Vagina (tissue), 2 donors: ENCODE measurements at regions not wholly inside any gene's neighbourhood (a gene's known extent, or its start where the extent isn't known, plus 50 kb on each side); places are given as distances from the start of the nearest gene placed in this dataset.
A peak's percentile ranks its signal among the peaks of the same experiment; 100 is the strongest.

Source experiments
- DNase-seq, 2 donors: peaks; one replicate each; pipeline ENCODE4 v3.0.0-alpha.2; 2017; ENCODE audit errors: extremely low spot score in 2 of 2
- H3K27ac ChIP-seq: fragments of 200-600 bp; sonication (generic); one replicate; pipeline ENCODE4 v1.5.1; 2019
- H3K27me3 ChIP-seq: fragments of 200-600 bp; sonication (generic); one replicate; pipeline ENCODE4 v1.5.1; 2019
- H3K36me3 ChIP-seq, 2 donors: fragments of 200-600 bp; sonication (generic); one replicate each; pipeline ENCODE4 v1.5.1; 2017 to 2019
- H3K4me1 ChIP-seq: fragments of 200-600 bp; sonication (generic); one replicate; pipeline ENCODE4 v1.5.1; 2019
- H3K4me3 ChIP-seq, 2 donors: fragments of 200-600 bp; sonication (generic); 1 replicate in 1 of 2; 2 replicates in 1 of 2; pipeline ENCODE4 v1.5.1; 2016 to 2019
- H3K9me3 ChIP-seq: fragments of 200-600 bp; sonication (generic); one replicate; pipeline ENCODE4 v1.5.1; 2019
- POLR2A ChIP-seq, 2 donors: fragments of 450-650 bp; IDR thresholded peaks; one replicate each; pipeline ENCODE4 v1.6.1; 2017; ENCODE audit warnings: antibody characterized with exemption in 2 of 2, mild to moderate bottlenecking in 2 of 2, moderate library complexity in 2 of 2
- POLR2AphosphoS5 ChIP-seq, 2 donors: sonication (generic); formaldehyde crosslinking; IDR thresholded peaks; one replicate each; pipeline ENCODE4 v1.9.0; 2017; ENCODE audit warnings: antibody characterized with exemption in 2 of 2, mild to moderate bottlenecking in 2 of 2, low read depth in 1 of 2; ENCODE audit not compliant: insufficient read depth in 1 of 2
- intact Hi-C: fragments of 100-400 bp; cut with DNase I; formaldehyde crosslinking; loops from one replicate; pipeline ENCODE4 v1.15.1; 2023
- TF ChIP-seq, protein P1 (sequence below), 3 experiments: fragments of 450-650 bp in 2 of 3; fragments of 200-600 bp in 1 of 3; sonication (generic) in 1 of 3; IDR thresholded peaks; one replicate each; pipeline ENCODE4 v1.5.1; 2017 to 2019; ENCODE audit warnings: antibody characterized with exemption in 3 of 3, mild to moderate bottlenecking in 2 of 3, moderate library complexity in 2 of 3

DNA sequence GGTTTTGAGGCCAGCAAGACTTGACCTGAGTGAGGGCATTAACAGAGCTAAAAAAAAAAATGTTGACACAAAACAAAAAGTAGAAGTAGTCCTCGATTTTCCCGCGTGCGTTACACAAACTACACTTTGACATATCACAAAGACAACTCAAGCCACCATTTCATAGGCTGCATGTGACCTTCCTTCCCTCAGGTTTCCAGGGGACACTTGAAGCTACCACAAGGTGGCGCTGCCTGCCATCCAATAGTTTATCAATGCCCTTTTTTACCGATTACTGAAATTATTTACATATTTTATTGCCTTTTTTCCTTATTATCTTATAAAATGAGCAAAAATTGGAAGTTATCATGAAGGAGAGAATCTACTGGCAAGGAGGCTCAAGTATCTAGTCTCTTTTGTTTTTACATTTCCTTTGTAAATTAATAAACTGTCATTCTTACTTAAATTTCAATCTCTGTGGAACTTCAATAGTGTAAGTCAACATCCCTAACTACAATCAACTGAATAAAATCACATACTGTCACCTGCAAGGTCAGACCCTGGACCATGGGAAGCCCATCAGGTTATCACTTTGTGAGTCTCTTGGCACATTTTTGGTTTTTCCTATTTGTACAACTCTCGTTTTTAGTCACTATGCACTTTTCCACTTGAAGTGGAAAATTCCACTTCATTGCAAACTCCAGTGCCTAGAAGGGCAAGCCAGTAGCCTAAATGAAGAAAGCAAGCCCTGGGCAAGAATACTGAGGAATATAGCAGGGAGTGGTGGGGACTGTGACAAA lies 84.6 kb upstream of the CPSF6 start:
- H3K36me3 ChIP-seq = no peaks in the 10 kb centered on the region
- no peak overlapping the region for H3K4me3 ChIP-seq
- H3K27me3 ChIP-seq = no peaks in the 10 kb centered on the region
- H3K4me1 ChIP-seq = peaks cover 21% of the 10 kb centered on the region
- H3K9me3 ChIP-seq = no peaks in the 10 kb centered on the region
- H3K27ac ChIP-seq = no peak overlapping the region
- TF ChIP-seq POLR2A (IDR thresholded peaks at IDR 0.05) (no peak), POLR2AphosphoS5 (IDR thresholded peaks at IDR 0.05; ENCODE audit: insufficient read depth in 1 of 2, low read depth in 1 of 2) (no peak)
- TF ChIP-seq, protein P1, sequence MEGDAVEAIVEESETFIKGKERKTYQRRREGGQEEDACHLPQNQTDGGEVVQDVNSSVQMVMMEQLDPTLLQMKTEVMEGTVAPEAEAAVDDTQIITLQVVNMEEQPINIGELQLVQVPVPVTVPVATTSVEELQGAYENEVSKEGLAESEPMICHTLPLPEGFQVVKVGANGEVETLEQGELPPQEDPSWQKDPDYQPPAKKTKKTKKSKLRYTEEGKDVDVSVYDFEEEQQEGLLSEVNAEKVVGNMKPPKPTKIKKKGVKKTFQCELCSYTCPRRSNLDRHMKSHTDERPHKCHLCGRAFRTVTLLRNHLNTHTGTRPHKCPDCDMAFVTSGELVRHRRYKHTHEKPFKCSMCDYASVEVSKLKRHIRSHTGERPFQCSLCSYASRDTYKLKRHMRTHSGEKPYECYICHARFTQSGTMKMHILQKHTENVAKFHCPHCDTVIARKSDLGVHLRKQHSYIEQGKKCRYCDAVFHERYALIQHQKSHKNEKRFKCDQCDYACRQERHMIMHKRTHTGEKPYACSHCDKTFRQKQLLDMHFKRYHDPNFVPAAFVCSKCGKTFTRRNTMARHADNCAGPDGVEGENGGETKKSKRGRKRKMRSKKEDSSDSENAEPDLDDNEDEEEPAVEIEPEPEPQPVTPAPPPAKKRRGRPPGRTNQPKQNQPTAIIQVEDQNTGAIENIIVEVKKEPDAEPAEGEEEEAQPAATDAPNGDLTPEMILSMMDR (IDR thresholded peaks at IDR 0.05) = peak; percentile 75 to 87 (median 84)
- intact Hi-C loops = loop anchor here (10.0 kb wide), 1 partner anchor 110 kb away; no protein-coding TSS in a partner anchor
- no peak for DNase-seq

DNA sequence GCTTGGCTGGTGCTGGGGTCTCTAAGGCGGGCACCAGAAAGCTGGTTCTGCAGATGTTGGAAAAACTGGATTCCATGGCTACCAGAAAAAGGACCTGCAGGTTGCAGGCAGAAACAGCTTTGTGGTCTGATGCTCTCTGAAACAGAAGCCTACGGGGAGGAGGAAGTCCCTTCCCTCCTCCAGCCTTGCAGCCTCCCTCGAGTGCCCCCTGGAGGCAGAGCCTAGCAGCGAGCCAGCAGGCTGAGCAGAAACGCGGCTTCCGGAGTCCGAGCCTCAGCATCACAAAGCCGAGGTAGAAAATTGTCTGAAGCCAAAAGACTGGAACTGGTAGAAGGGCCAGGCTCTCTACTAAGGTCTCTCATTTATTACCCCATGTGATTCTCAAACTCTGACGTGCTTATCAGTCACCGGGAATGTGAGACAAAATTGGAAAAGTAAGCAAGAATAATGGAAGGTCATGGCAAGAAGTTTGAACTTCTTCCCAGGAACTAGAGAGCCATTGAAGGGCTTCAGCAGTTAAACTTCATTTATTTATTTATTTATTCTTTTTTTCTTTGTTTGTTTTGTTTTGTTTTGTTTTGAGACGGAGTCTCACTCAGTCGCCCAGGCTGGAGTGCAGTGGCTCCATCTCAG lies 82.2 kb upstream of the CPSF6 start:
- intact Hi-C loops = loop anchor here (10.0 kb wide), 1 partner anchor 108 kb away; no protein-coding TSS in a partner anchor
- DNase-seq = no peak
- TF ChIP-seq POLR2A (IDR thresholded peaks at IDR 0.05) (no peak), POLR2AphosphoS5 (IDR thresholded peaks at IDR 0.05; ENCODE audit: insufficient read depth in 1 of 2, low read depth in 1 of 2) (no peak)
- TF ChIP-seq, protein P1 (IDR thresholded peaks at IDR 0.05) = peak in 2 of 3 experiments; percentile 49 to 58

DNA sequence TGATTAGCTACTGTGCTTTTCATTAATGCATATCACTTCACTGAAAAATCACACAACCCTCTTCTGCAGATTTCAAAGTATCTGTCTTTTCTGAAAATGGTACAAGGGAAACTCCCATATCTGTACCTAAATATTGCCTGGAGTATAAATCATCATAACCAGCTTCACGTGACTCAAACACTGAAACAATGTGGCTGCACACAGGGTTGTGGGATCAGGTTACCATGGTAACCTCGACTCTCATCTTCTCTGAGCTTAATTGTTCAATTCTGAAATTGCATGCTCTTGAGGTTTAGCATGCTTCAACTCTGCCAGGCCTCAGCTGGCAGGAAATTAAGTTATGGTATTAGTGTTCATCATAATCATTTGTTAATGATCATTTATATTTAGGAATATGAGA lies 77.5 kb upstream of the CPSF6 start:
- no peak for TF ChIP-seq POLR2A (IDR thresholded peaks at IDR 0.05)
- TF ChIP-seq, protein P1 (IDR thresholded peaks at IDR 0.05) = no peak
- no peak for TF ChIP-seq POLR2AphosphoS5 (IDR thresholded peaks at IDR 0.05; ENCODE audit: insufficient read depth in 1 of 2, low read depth in 1 of 2)
- Histone ChIP-seq H3K4me3 (no peak overlapping the region), H3K9me3 (no peaks in the 10 kb centered on the region), H3K27ac (no peak overlapping the region), H3K4me1 (peaks cover 4% of the 10 kb centered on the region), H3K36me3 (no peaks in the 10 kb centered on the region), H3K27me3 (no peaks in the 10 kb centered on the region)
- no peak for DNase-seq
- intact Hi-C loops = no loop called here

More for the DNA sequence above, 82.2 kb upstream of the CPSF6 start:
- H3K27me3 ChIP-seq = no peaks in the 10 kb centered on the region
- no peak overlapping the region for H3K4me3 ChIP-seq
- H3K27ac ChIP-seq = no peak overlapping the region
- no peaks in the 10 kb centered on the region for H3K36me3 ChIP-seq
- H3K4me1 ChIP-seq = peaks cover 5% of the 10 kb centered on the region
- H3K9me3 ChIP-seq = no peaks in the 10 kb centered on the region

DNA sequence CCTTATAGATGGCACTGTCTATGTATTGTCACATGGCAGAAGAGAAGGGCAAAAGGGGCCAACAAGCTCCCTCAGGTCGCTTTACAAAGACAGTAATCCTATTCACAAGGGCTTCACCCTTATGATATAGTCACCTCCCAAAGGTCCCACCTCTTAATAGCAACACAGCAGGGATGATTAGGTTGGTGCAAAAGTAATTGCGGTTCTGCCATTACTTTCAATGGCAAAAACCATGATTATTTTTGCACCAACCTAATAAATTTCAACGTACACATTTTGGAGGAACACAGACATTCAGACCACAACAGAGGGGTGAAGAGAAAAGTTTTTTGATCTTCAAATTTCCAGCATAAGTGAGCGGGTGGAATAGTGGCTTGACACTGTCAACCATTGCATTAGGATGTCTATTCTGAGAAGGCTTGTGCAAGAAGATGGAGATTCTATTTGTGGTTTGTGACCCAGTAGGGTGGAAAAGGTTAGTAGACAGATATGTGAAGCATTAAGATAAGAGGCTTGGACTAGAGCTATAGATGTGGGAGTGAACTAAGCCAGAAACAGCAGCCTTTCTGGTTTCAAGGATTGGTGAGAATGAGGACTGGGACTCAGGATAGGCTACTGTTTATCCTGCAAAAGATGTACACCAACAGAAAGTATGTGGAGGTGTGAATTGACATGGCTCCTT lies 75.5 kb upstream of the CPSF6 start:
- no peak for DNase-seq
- Histone ChIP-seq H3K27me3 (no peaks in the 10 kb centered on the region), H3K4me1 (no peaks in the 10 kb centered on the region), H3K27ac (no peak overlapping the region), H3K9me3 (no peaks in the 10 kb centered on the region), H3K36me3 (no peaks in the 10 kb centered on the region), H3K4me3 (no peak overlapping the region)
- intact Hi-C loops = no loop called here
- no peak for TF ChIP-seq POLR2A (IDR thresholded peaks at IDR 0.05)

DNA sequence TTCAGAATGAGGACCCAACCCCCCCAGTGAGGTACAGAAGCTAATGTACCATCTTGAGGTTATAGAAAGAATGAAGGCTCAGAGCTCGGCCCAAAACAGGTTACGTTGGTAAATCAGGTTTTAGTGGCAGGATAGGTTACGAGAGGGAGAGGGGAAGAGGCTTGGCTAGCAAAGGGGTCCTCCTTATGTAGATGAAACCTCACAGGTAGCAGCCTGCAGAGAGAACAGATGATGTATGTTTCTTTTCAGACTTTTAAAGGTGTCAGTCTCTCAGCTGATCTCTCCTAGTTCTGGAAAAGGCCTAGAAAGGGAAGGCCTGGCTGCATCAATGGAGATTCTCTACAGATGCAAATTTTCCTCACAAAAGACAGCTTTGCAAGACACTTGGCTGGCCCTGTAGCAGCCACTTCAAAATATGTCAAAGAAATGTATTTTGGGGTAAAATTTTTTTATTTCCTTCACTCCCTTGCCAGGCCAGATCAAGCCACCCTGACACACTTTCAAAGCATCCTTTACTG lies 71.7 kb upstream of the CPSF6 start:
- TF ChIP-seq POLR2A (IDR thresholded peaks at IDR 0.05) (no peak), POLR2AphosphoS5 (IDR thresholded peaks at IDR 0.05; ENCODE audit: insufficient read depth in 1 of 2, low read depth in 1 of 2) (no peak)
- TF ChIP-seq, protein P1 (IDR thresholded peaks at IDR 0.05) = no peak
- no peaks in the 10 kb centered on the region for H3K36me3 ChIP-seq
- DNase-seq = peak in 1 of 2 donors; percentile 72
- H3K4me3 ChIP-seq = no peak overlapping the region
- no peaks in the 10 kb centered on the region for H3K9me3 ChIP-seq
- H3K27me3 ChIP-seq = no peaks in the 10 kb centered on the region
- H3K4me1 ChIP-seq = no peaks in the 10 kb centered on the region
- no peak overlapping the region for H3K27ac ChIP-seq
- intact Hi-C loops = no loop called here
